SK-N-SH treated with all-trans-retinoic acid at 6 μM for 48 hours (cell line): ENCODE measurements at regions not wholly inside any gene's neighbourhood (a gene's known extent, or its start where the extent isn't known, plus 50 kb on each side); places are given as distances from the start of the nearest gene placed in this dataset.

Experiments used
- CSDC2 ChIP-seq: fragments of 250-450 bp; sonication (Bioruptor Pico); IDR thresholded peaks from 2 replicates; pipeline ENCODE4 v1.5.0; 2020; ENCODE audit warnings: mild to moderate bottlenecking, moderate library complexity
- GLIS3 ChIP-seq: fragments of 250-450 bp; sonication (Bioruptor Pico); IDR thresholded peaks from 2 replicates; pipeline ENCODE4 v1.5.0; 2020; ENCODE audit warnings: mild to moderate bottlenecking, moderate library complexity
- RARB ChIP-seq: fragments of 250-450 bp; sonication (Bioruptor Pico); IDR thresholded peaks from 2 replicates; pipeline ENCODE4 v1.8.0; 2021; ENCODE audit warnings: mild to moderate bottlenecking, moderate library complexity
- SNAI2 ChIP-seq: fragments of 250-450 bp; sonication (Bioruptor Pico); IDR thresholded peaks from 2 replicates; pipeline ENCODE4 v1.5.0; 2020; ENCODE audit warnings: mild to moderate bottlenecking, moderate library complexity
- TCF4 ChIP-seq: fragments of 250-450 bp; sonication (Bioruptor Pico); IDR thresholded peaks from 2 replicates; pipeline ENCODE4 v1.8.0; 2021; ENCODE audit warnings: mild to moderate bottlenecking, moderate library complexity, borderline replicate concordance
- ZFP3 ChIP-seq: fragments of 250-450 bp; sonication (Bioruptor Pico); IDR thresholded peaks from 2 replicates; pipeline ENCODE4 v1.5.0; 2020; ENCODE audit warnings: mild to moderate bottlenecking, moderate library complexity
- TF ChIP-seq, protein P1 (sequence below): fragments of 250-450 bp; sonication (Bioruptor Pico); IDR thresholded peaks from 2 replicates; pipeline ENCODE4 v1.8.0; 2020; ENCODE audit warnings: mild to moderate bottlenecking, moderate library complexity, borderline replicate concordance
- TF ChIP-seq, protein P2 (sequence below): fragments of 250-450 bp; sonication (Bioruptor Pico); IDR thresholded peaks from 2 replicates; pipeline ENCODE4 v1.5.1; 2021; ENCODE audit warnings: mild to moderate bottlenecking, moderate library complexity
- TF ChIP-seq, protein P3 (sequence below): fragments of 250-450 bp; sonication (Bioruptor Pico); IDR thresholded peaks from 2 replicates; pipeline ENCODE4 v1.5.1; 2020; ENCODE audit warnings: low read depth, mild to moderate bottlenecking, moderate library complexity

DNA sequence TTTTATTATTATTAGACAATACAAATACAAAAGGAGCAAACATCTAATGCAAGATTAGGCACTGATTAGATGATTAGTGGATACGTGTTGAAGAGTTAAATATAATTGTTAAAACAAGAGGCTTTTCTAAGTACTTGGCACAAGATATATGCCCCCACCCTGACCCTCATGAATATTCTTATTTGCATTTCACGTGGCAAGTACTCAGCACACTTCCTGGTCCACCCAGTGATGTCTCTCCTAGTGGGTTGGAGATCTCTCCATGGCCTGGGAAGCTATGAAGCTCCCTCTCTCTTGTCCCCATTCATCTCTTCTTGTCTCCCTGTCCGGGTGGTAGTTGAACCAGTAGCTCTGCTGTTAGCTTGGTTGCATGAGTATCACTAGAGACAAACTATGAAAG lies 375.3 kb downstream of the ADRA2A start:
- TF ChIP-seq, protein P1, sequence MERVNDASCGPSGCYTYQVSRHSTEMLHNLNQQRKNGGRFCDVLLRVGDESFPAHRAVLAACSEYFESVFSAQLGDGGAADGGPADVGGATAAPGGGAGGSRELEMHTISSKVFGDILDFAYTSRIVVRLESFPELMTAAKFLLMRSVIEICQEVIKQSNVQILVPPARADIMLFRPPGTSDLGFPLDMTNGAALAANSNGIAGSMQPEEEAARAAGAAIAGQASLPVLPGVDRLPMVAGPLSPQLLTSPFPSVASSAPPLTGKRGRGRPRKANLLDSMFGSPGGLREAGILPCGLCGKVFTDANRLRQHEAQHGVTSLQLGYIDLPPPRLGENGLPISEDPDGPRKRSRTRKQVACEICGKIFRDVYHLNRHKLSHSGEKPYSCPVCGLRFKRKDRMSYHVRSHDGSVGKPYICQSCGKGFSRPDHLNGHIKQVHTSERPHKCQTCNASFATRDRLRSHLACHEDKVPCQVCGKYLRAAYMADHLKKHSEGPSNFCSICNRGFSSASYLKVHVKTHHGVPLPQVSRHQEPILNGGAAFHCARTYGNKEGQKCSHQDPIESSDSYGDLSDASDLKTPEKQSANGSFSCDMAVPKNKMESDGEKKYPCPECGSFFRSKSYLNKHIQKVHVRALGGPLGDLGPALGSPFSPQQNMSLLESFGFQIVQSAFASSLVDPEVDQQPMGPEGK (CRISPR knock-in tag): no peak
- TF ChIP-seq GLIS3 (CRISPR knock-in tag) (no peak), TCF4 (CRISPR knock-in tag) (no peak), RARB (no peak), SNAI2 (CRISPR knock-in tag) (no peak), CSDC2 (CRISPR knock-in tag) (no peak), ZFP3 (no peak)
- TF ChIP-seq, protein P2, sequence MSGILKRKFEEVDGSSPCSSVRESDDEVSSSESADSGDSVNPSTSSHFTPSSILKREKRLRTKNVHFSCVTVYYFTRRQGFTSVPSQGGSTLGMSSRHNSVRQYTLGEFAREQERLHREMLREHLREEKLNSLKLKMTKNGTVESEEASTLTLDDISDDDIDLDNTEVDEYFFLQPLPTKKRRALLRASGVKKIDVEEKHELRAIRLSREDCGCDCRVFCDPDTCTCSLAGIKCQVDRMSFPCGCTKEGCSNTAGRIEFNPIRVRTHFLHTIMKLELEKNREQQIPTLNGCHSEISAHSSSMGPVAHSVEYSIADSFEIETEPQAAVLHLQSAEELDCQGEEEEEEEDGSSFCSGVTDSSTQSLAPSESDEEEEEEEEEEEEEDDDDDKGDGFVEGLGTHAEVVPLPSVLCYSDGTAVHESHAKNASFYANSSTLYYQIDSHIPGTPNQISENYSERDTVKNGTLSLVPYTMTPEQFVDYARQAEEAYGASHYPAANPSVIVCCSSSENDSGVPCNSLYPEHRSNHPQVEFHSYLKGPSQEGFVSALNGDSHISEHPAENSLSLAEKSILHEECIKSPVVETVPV (CRISPR knock-in tag): no peak
- TF ChIP-seq, protein P3, sequence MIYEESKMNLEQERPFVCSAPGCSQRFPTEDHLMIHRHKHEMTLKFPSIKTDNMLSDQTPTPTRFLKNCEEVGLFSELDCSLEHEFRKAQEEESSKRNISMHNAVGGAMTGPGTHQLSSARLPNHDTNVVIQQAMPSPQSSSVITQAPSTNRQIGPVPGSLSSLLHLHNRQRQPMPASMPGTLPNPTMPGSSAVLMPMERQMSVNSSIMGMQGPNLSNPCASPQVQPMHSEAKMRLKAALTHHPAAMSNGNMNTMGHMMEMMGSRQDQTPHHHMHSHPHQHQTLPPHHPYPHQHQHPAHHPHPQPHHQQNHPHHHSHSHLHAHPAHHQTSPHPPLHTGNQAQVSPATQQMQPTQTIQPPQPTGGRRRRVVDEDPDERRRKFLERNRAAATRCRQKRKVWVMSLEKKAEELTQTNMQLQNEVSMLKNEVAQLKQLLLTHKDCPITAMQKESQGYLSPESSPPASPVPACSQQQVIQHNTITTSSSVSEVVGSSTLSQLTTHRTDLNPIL: no peak
